Panc1 (cell line): ENCODE measurements at regions not wholly inside any gene's neighbourhood (a gene's known extent, or its start where the extent isn't known, plus 50 kb on each side); places are given as distances from the start of the nearest gene placed in this dataset.

Experiments
- ATAC-seq: fragments of 200-7000 bp; cut with Tn5 transposase; 2 replicates; pipeline ENCODE4 v1.9.1; 2020; ENCODE audit warnings: mild to moderate bottlenecking, moderate library complexity
- BruUV-seq: library from RNA; stranded (reverse); fragments of 400-500 nt; replicated peaks from 2 replicates; lab custom pipeline; 2021; lab: Mats Ljungman, UMichigan
- CTCF ChIA-PET: fragments of 300-600 bp; sonication (Branson Sonifier 250); formaldehyde crosslinking; loops from one replicate; lab custom pipeline; 2022; ENCODE audit warnings: antibody characterized with exemption; lab: Charles Lee
- POLR2A ChIA-PET: fragments of 300-600 bp; sonication (Branson Sonifier 250); formaldehyde crosslinking; loops from one replicate; lab custom pipeline; 2022; ENCODE audit warnings: antibody characterized with exemption; lab: Charles Lee
- DNase-seq: peaks from one replicate; pipeline ENCODE4 v3.0.0-alpha.2; 2010; ENCODE audit warnings: low read depth, low spot score
- H3K27ac ChIP-seq: 2 replicates; pipeline ENCODE4 v1.5.1; 2011; ENCODE audit warnings: mild to moderate bottlenecking, low read length, inconsistent platforms
- H3K27me3 ChIP-seq: fragments of 200-500 bp; sonication (Bioruptor generic); 2 replicates; pipeline ENCODE4 v1.6.0; 2014; ENCODE audit warnings: low read length, inconsistent platforms; ENCODE audit not compliant: control insufficient read depth, insufficient read depth
- H3K36me3 ChIP-seq: fragments of 200-500 bp; sonication (Bioruptor generic); 2 replicates; pipeline ENCODE4 v1.5.1; 2014; ENCODE audit warnings: inconsistent platforms, mild to moderate bottlenecking, low read length, moderate library complexity; ENCODE audit not compliant: control insufficient read depth, insufficient read depth
- H3K4me1 ChIP-seq: 2 replicates; pipeline ENCODE4 v1.5.1; 2011; ENCODE audit warnings: inconsistent platforms, mild to moderate bottlenecking, low read length, moderate library complexity; ENCODE audit not compliant: control insufficient read depth, insufficient read depth
- H3K4me3 ChIP-seq, 2 experiments: 2 replicates each; pipeline ENCODE4 v1.5.1; 2011 to 2012; ENCODE audit warnings: low read depth in 2 of 2, low read length in 2 of 2, mild to moderate bottlenecking in 2 of 2, inconsistent platforms in 1 of 2, moderate library complexity in 1 of 2
- H3K9me3 ChIP-seq: fragments of 200-500 bp; sonication (Bioruptor generic); 2 replicates; pipeline ENCODE4 v1.5.1; 2014; ENCODE audit warnings: low read depth, mild to moderate bottlenecking, inconsistent platforms, low read length, moderate library complexity; ENCODE audit not compliant: control insufficient read depth, insufficient read depth
- CTCF ChIP-seq: fragments of 450-650 bp; IDR thresholded peaks from 2 replicates; pipeline ENCODE4 v1.5.1; 2017; ENCODE audit warnings: mild to moderate bottlenecking
- POLR2AphosphoS5 ChIP-seq: IDR thresholded peaks from 2 replicates; pipeline ENCODE4 v1.6.1; 2012; ENCODE audit warnings: mild to moderate bottlenecking, low read depth, low read length, moderate library complexity
- REST ChIP-seq, 2 experiments: IDR thresholded peaks; 2 replicates each; pipeline ENCODE4 v1.6.1; 2011 to 2012; ENCODE audit warnings: low read depth in 2 of 2, control low read depth in 1 of 2, low read length in 1 of 2, mild to moderate bottlenecking in 1 of 2, moderate library complexity in 1 of 2; ENCODE audit not compliant: insufficient read depth in 1 of 2
- SIN3A ChIP-seq: IDR thresholded peaks from 2 replicates; pipeline ENCODE4 v1.6.1; 2012; ENCODE audit warnings: low read depth, mild to moderate bottlenecking, low read length, moderate library complexity, borderline replicate concordance; ENCODE audit not compliant: insufficient read depth
- TCF7L2 ChIP-seq: IDR thresholded peaks from 2 replicates; pipeline ENCODE4 v1.6.1; 2011; ENCODE audit warnings: mild to moderate bottlenecking, low read depth, low read length, inconsistent platforms
- in situ Hi-C: cut with HindIII; loops from 2 replicates; pipeline ENCODE4 v1.10.0; 2016; ENCODE audit warnings: low sequenced_read_pairs, low pct_unique_long_range_greater_than_20kb
- intact Hi-C: fragments of 100-400 bp; cut with micrococcal nuclease; formaldehyde crosslinking; loops from one replicate; pipeline ENCODE4 v1.10.0; 2022; ENCODE audit not compliant: unreplicated experiment

GRCh38 chr10:83346266-83346910 is 792.9 kb upstream of the GHITM start:
- H3K36me3 ChIP-seq, result no peaks in the 10 kb centered on the region
- in situ Hi-C loops (no loop called here), intact Hi-C loops (no loop called here)
- DNase-seq (no peak), ATAC-seq (no peak)
- ChIA-PET CTCF (no interaction called here), POLR2A (no interaction called here)
- TF ChIP-seq SIN3A, result no peak
- no peak for TF ChIP-seq REST (IDR thresholded peaks at IDR 0.05; ENCODE audit: insufficient read depth in 1 of 2, low read depth in 2 of 2, low read length in 1 of 2)
- no peak for TF ChIP-seq CTCF
- TF ChIP-seq POLR2AphosphoS5, result no peak
- TF ChIP-seq TCF7L2, result no peak
- H3K27me3 ChIP-seq, result no peaks in the 10 kb centered on the region
- H3K4me1 ChIP-seq, result no peaks in the 10 kb centered on the region
- H3K27ac ChIP-seq, result no peak overlapping the region
- BruUV-seq, result no TSS peak
- no peaks in the 10 kb centered on the region for H3K9me3 ChIP-seq
- H3K4me3 ChIP-seq, result no peak overlapping the region

GRCh38 chr10:83352588-83352987 is 786.7 kb upstream of the GHITM start:
- H3K9me3 ChIP-seq, result peaks cover 10% of the 10 kb centered on the region; the same call in 1 of the 2 replicates
- BruUV-seq, result no TSS peak
- no peaks in the 10 kb centered on the region for H3K4me1 ChIP-seq
- ChIA-PET CTCF (no interaction called here), POLR2A (no interaction called here)
- no peaks in the 10 kb centered on the region for H3K27me3 ChIP-seq
- no peak for TF ChIP-seq SIN3A
- TF ChIP-seq TCF7L2, result no peak
- no peak for TF ChIP-seq CTCF
- no peak for TF ChIP-seq REST (IDR thresholded peaks at IDR 0.05; ENCODE audit: insufficient read depth in 1 of 2, low read depth in 2 of 2, low read length in 1 of 2)
- TF ChIP-seq POLR2AphosphoS5, result no peak
- ATAC-seq (no peak), DNase-seq (no peak)
- no peak overlapping the region for H3K4me3 ChIP-seq
- no peaks in the 10 kb centered on the region for H3K36me3 ChIP-seq
- intact Hi-C loops, result no loop called here
- H3K27ac ChIP-seq, result no peak overlapping the region
- in situ Hi-C loops, result no loop called here
